ENCODE measurements at regions not wholly inside any gene's neighbourhood (a gene's known extent, or its start where the extent isn't known, plus 50 kb on each side); places are given as distances from the start of the nearest gene placed in this dataset.
"Not testable (repeated sequence)": the region's sequence is repeated elsewhere in the genome, so short reads cannot be mapped to it uniquely, and the experiment has no call there.

DNA sequence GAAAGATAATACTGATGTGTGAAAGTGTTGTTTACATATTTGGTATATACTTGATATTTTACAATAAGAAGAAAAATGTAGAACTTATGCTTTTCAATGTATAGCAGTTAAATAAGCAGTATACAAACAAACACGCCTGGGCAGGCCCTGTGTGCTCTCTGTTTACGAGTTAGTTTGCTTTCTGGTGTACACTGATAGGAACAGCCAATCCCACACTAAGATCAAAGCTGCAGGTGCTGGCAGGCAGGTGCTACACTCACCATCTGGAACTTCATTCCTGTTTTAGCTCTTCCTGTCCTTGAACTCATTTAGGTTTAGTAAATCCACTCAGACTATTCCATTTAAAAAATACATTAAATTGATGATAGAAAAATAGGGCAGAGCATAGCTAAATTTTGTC is 614.7 kb upstream of the ST8SIA4 start:
- no peak for DNase-seq (ENCODE audit: low read depth in 2 of 2)

DNA sequence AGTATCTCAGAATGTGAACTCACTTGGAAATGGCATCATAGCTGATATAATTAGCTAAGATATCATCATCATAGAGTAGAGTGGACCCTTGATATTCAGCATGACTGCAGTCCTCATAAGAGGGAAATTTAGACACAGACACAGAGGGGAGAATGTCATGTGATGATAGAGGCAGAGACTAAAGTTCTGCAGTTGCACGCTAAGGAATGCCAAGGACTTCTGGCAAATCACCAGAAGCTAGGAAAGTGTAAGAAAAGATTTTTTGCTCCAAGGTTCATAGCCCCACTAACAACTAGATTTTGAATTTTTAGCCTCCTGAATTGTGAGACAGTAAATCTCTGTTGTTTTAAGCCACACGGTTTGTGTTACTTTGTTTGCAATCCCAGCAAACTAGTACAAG is 612.6 kb upstream of the ST8SIA4 start:
- DNase-seq (ENCODE audit: low read depth in 2 of 2): no peak

DNA sequence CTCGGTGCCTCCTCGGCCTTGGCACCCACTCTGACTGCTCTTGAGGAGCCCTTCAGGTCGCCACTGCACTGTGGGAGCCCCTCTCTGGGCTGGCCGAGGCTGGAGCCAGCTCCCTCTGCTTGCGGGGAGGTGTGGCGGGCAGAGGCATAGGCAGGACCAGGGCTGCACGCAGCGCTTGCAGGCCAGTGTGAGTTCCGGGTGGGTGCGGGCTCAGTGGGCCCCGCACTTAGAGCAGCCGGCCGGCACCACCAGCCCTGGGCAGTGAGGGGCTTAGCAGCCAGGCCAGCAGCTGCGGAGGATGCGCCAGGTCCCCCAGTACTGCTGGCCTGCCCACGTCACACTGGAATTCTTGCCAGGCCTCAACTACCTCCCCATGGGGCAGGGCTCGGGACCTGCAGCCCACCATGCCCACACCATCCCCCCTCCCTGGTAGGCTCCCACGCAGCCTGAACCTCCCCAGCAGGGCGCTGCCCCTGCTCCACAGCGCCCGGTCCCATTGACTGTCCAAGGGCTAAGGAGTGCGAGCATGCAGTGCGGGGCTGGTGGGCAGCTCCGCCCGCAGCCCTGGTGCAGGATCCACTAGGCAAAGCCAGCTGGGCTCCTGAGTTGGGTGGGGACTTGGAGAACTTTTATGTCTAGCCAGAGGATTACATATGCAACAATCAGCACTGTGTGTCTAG is 602.9 kb upstream of the ST8SIA4 start:
- no peak for DNase-seq (ENCODE audit: low read depth in 2 of 2)

DNA sequence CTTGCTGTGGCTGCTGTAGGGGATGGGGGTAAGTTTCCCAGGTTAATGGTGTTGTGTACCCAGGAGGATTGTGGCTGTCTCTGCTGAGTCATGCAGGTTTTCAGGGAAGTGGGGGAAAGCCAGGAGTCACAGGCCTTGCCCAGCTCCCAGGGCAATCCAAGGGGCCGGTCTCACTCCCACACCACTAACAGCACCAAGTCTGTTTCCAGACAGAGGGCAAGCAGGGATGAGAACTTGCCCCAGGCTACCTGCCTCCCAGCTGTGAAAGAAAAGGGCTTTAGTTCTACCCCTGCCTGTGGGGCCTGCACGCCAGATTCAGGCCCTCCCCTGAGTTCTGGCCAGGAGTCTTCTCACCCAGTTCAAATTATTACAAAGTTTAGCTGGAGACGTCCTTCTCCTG is 579.8 kb upstream of the ST8SIA4 start:
- no peak for DNase-seq (ENCODE audit: low read depth in 2 of 2)

DNA sequence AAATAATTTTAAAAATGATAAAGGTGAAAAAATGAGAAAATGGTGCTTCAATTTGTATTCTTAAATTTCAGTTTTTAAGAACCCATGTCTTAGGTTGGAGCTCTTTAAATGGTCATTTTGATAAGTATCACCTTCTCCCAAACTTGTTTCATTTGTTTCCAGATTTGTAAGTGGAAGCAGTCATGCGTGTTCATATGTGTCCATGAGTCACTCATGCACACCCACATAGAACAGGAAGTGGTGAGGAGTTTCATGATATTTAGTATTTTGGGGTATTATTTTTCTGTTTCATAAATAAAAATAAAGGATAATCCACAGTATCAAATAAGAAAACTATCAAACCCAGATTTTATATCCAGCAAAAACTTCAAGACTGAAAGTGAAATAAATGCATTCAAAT is 570.4 kb upstream of the ST8SIA4 start:
- DNase-seq (ENCODE audit: low read depth in 2 of 2): no peak

DNA sequence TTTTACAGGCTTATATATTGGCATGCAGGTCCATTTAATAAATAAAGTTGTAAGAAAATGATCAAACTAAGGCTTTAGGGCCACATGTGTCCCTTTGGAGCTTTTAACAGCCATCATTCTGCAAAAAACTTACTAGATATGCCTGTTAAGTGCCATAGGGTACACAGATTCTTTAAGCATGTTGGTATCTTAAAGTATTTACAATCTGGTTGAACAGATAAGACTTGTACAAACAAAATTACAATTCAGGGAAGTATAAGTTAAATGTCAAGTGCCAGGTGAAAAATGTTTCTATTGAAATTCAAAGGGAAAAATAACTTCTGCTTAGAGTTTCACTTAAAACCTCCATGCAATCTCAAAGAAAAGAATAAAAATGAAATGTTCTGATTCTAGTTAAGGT is 558.4 kb upstream of the ST8SIA4 start:
- DNase-seq (ENCODE audit: low read depth in 2 of 2): no peak

DNA sequence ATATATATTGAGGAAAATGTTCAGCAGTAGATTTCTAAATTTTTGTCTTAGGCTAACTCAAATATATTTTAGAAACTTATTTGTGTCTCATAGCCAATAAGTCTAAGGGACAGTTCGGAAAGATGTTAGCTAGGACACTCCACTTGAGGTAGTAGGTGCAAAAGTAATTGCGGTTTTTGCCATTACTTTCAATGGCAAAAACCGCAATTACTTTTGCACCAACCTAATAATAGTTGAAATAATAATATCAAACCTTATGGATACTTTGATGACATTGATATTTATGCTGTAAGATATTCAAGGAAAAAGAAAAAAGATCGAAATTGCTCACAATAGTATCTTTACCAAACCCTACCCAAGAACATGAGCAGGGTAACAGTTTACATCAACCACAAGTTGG is 555.5 kb upstream of the ST8SIA4 start:
- DNase-seq (ENCODE audit: low read depth in 2 of 2): no peak

DNA sequence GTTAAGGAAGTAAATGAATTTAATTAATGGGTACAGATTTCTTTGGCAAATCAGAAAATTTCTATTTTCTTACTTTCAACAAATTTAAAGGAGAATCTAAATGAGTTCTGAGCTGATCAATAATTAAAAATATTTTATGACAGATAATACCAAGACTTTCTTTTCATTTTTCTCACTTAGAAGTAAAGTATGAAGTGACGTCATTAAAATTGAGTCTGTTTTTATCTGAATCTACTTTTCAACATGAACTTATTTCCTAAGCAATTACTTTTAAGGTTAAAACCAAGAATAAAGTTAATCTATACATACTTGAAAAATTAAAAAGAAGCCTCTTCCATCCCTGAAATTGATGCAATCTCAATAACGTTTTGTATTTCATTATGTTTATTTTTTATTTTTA is 552.8 kb upstream of the ST8SIA4 start:
- no peak for DNase-seq (ENCODE audit: low read depth in 2 of 2)

DNA sequence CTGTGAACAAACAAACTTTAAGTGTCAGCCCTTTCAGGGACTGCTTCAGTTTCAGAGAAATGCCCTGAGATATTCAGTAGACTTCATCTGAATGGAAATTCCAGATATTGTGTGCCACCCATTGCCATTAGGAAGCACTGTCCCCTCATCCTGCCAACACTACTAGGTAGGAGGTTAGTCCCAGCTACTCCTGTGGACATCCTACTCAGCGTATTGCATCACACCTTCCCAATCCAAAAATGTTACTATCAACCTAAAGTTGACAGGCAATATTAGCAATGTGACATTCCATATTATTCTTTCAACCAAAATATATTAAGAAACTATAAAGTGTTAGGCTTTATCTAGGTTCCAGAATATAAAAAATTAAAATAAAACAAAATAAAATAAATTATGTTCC is 552.0 kb upstream of the ST8SIA4 start:
- no peak for DNase-seq (ENCODE audit: low read depth in 2 of 2)

DNA sequence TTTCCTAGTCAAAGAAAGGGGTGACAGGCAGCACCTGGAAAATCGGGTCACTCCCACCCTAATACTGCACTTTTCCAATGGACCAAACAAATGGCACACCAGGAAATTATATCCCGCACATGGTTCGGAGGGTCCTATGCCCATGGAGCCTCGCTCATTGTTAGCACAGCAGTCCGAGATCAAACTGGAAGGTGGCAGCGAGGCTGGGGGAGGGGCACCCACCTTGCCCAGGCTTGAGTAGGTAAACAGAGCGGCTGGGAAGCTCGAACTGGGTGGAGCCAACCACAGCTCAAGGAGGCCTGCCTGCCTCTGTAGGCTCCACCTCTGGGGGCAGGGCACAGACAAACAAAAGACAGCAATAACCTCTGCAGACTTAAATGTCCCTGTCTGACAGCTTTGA is 539.2 kb upstream of the ST8SIA4 start:
- DNase-seq (ENCODE audit: low read depth in 2 of 2): not testable (repeated sequence)

DNA sequence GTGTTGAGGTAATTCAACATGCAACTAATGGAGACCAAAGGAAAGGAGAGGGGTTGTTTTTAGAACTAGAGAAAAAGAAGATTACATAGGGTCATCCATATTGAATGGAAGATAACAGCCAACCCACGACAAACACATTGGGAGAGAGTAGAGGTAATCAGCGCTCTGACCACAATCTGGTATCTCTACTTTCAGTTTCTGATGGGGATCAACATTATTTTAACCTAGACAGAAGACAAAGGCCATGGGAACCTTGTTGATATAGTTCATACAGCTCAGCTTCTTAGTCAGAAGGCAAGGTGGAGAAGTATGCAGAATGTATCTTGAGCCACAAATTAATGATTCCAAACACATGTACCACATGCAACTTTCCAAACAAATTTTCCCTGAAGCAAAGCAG is 537.1 kb upstream of the ST8SIA4 start:
- DNase-seq (ENCODE audit: low read depth in 2 of 2): no peak

DNA sequence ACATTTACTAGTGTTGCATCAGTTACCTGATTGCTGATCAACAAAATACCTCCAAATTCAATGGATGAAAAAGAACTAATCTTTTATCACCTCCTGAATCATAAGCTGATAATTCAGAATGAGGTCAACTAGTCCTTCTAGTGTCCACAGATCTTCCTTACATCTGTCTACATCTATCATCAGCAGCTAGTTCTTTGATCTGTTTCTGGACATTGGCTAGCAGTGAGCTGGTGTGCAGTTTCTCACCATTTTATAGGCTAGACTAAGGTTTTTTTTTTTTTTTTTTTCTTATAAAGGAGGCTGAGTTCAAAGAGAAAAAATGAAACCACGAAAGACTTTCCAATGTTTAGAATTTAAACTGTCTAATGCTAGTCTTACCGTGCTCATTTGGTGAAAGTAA is 534.3 kb upstream of the ST8SIA4 start:
- no peak for DNase-seq (ENCODE audit: low read depth in 2 of 2)

DNA sequence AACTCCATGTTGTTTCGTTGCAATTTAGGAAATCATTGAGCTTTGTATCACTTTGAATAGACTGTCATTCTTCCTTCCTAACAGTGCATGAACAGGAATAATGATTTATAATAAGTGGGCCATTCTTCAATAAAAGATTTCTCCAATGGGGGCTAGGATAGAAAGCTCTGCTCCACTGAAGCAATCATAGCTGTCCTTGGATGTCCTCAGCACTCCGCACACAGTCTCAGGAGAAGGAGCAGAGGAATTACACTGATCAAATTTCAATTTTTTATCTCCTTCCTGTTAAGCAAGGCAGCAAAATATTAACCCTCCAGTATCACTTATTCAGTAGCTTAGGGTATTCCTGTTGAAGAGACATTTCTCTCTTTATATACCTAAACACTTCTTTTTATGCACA is 532.7 kb upstream of the ST8SIA4 start:
- DNase-seq (ENCODE audit: low read depth in 2 of 2): no peak

DNA sequence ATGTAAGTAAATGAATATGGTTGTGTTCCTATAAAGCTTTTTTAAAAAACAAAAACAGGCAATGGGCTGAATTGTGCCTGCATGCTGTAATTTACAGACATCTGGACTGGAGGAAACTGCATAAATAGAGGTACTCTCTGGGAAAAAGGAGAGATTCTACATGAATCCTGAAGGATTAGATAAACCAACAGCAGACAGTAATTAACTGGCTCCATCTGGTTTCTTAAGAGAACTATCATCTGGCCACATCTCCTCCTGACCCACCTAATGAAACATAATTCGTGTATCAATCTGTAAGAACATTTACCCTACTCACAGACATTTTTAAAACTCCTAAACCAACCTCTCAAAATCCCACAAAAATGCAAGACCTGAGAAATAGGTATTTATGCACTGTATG is 528.1 kb upstream of the ST8SIA4 start:
- DNase-seq (ENCODE audit: low read depth in 2 of 2): no peak

DNA sequence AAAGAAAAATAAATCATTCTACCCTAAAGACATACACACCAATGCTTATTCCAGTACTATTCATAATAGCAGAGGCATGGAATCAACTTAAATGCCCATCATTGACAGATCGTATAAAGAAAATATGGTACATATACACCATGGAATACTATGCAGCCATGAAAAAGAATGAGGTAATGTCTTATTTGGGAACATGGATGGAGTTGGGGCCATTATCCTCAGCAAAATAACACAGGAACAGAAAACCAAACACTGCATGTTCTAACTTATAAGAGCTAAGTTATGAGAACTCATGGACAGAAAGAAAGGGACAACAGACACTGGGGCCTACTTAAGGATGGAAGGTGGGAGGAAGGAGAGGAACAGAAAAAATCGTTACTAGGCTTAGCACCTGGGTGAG is 527.5 kb upstream of the ST8SIA4 start:
- no peak for DNase-seq (ENCODE audit: low read depth in 2 of 2)

DNA sequence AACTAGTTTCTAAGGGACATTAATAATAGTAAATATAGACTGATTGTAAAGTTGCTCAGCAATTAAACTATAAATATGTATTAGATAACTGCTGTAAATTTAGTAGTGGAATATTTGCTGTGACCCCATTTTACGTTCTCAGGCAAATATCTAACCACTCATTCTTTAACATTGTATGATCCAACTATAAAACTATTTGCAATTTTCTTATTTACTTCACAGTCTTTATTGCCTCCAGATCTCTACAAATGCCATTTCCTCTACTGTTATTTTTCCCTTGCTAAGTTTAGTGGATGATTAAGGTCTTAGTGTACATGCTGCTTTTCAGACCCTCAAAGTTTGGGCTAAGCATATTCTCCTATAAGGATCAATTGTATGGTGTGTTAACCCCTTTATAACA is 526.2 kb upstream of the ST8SIA4 start:
- DNase-seq (ENCODE audit: low read depth in 2 of 2): no peak

DNA sequence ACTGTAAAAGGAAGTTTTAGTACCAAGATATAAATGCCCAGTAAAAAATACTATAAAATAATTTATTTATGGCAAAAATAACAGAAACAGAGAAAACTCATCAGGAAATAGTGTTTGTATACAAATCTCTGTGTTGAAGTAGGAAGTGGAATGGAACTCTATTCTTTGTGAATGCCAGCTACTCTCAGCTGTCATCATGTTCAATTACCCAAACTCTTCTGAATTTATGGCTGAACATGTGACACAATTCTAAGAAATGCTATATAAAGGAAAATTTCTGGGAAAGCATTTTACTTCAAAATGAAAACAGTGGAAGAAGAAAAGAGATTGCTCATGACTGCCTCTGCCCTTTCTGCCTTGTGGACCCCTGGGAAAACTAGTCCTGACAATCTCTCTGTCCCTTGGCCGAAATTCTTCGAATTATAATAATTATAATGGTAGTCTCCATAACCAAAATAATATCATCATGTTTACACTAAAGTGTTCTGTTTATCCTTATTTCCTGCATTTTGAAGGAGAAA is 522.3 kb upstream of the ST8SIA4 start:
- DNase-seq (ENCODE audit: low read depth in 2 of 2): no peak

DNA sequence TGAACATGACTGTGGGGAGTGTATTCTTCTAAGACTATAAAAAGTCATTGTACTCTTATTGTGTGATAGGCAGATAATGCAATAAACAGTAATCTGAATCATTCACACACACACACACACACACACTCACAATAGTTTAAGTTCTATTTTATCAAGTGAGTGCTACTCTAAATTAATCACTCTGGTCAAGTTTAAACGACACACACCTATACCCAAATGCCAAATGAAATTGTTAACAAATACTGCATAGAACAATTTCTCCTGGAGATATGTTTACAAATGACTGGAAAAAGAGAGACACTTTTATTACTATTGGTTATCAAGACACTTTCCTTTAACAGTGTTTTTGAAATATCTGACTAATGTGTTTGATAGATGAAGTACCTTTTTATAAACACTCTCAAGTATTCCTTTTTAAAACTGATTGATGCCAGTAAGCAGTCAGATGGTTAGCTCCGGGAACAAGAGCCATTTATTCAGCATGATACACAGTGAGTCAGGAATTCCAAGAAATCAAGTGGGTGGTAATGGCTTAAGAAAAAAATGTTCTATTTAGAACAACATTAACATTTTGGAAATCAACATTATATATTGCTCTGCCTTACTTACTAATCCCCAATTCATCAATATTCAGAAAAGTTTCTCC is 521.6 kb upstream of the ST8SIA4 start:
- DNase-seq (ENCODE audit: low read depth in 2 of 2): no peak

DNA sequence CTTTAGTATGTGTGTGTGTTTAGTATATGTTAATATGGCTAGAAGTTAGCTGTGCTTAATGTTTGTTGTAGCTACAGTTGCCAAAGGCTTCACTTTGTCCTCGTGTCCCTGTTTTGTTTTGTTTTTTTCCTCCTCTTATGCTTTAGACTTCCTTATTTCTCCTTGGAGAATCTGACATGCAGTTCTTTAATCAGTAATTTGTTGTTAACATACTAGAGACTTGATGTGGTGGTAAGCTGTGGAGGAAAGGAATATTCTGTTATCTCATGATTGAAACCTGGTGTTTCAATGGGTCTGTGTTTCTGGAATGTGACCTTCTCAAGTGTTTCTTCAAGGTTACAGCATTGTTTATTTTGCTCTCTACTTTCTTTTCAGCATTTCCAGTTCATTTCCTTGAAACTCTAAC is 515.6 kb upstream of the ST8SIA4 start:
- no peak for DNase-seq (ENCODE audit: low read depth in 2 of 2)

DNA sequence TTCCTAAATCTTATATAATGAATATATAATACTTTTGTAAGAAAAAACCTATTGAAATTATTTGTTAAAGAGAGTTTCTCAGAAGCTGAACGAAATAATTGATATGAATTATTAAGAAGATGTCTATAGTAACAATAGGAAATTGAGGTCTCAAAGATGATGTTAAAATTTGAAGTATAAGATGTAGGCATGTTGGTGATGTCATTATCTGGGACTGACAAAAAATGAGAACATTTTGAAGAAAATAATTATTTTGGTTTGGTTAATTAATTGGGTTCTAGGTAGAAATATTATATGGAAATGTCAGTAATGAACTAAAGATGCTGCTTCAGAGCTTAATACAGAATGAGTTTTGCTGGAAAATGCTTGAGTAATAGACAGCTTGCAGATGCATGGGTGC is 501.4 kb upstream of the ST8SIA4 start:
- no peak for DNase-seq (ENCODE audit: low read depth in 2 of 2)

DNA sequence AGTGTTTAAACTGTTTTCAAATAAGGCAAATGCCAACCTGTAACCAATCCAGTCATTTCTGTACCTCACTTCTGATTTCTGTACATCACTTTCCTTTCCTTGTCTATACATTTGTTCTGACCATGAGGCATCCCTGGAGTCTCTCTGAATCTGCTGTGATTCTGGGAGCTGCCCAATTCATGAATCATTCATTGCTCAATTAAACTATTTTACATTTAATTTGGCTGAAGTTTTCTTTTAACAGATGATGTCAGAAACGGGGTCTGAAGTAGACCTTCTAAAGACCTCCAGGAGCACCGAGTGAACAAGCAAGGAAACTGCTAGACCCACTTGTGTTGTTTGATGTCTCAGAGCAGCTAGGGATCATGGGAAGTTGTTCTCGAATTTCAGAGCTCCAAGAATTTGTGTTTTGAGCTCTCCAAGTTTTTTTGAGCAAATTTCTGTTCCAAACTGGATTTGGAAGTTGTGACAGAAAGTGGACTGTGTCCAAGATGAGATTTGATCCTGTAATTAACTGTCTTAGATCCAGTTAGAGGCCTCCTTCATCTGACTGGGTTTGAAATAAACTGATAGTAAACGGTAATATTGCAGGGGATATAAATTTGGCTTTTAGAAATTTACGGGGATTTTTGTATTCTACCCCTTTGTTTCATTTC is 490.8 kb upstream of the ST8SIA4 start:
- DNase-seq (ENCODE audit: low read depth in 2 of 2): no peak

DNA sequence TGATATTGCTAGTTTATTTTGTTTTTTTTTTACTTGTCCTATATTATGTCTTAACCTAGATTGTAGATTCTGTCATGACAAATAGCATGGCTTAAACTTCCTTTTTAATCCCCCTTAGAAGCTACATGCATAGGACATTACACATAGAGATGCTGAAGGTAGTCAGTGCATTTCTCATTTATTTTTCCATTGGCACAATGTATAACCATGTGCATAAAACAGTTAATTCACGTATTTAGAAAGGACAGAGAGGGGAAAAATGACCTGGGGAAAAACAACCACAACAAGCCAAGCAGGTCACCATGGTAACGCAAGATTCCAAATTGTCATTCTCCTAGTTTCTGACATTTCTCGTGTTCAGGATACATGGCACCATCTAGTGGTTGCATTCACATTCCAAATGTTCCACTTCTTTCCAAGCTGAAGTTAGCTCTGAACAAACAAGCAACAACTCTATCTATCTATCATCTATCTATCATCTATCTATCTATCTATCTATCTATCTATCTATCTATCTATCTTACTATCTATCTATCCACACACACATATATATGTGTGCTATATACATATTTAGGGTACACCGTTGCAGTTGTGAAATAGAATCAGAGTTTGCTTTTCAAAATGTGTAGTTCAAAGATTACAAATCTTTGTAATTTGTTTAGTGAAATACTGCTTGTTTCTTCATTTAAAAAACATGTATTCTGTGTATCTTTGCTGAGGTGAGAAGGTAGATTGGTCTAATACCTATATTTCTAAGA is 487.2 kb upstream of the ST8SIA4 start:
- DNase-seq (ENCODE audit: low read depth in 2 of 2): no peak

DNA sequence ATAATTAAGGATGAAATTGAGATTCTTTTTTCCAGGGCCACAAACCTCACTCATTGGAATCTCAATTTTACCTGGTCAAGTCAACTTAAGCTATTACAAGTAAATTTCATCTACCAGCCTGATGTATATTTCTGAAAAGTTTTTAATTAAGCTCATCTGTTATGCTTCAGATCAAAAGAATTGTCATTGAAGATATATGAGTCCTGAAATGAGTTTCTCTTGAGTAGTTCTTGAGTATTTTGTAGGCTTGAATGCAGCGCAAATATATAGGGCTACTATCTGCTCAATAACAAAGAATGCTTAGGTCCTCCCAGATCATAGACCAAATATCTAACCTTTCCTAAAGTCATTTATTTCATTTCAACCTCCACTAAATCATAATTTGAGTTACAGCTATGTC is 482.2 kb upstream of the ST8SIA4 start:
- DNase-seq (ENCODE audit: low read depth in 2 of 2): no peak

All from activated CD4-positive, alpha-beta T cell treated with anti-CD3 and anti-CD28 coated beads for 24 hours (primary cell).